ENCODE measurements at regions not wholly inside any gene's neighbourhood (a gene's known extent, or its start where the extent isn't known, plus 50 kb on each side); places are given as distances from the start of the nearest gene placed in this dataset.

- TF ChIP-seq, protein P1, sequence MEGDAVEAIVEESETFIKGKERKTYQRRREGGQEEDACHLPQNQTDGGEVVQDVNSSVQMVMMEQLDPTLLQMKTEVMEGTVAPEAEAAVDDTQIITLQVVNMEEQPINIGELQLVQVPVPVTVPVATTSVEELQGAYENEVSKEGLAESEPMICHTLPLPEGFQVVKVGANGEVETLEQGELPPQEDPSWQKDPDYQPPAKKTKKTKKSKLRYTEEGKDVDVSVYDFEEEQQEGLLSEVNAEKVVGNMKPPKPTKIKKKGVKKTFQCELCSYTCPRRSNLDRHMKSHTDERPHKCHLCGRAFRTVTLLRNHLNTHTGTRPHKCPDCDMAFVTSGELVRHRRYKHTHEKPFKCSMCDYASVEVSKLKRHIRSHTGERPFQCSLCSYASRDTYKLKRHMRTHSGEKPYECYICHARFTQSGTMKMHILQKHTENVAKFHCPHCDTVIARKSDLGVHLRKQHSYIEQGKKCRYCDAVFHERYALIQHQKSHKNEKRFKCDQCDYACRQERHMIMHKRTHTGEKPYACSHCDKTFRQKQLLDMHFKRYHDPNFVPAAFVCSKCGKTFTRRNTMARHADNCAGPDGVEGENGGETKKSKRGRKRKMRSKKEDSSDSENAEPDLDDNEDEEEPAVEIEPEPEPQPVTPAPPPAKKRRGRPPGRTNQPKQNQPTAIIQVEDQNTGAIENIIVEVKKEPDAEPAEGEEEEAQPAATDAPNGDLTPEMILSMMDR (conservative IDR thresholded peaks at IDR 0.05; ENCODE audit: low read depth, low read length) = no peak
- no peak for TF ChIP-seq EZH2 (IDR thresholded peaks at IDR 0.05; ENCODE audit: borderline replicate concordance, low read depth, low read length, poor library complexity, severe bottlenecking)
Measured at GRCh38 chr2:136538489-136538888, 226.9 kb upstream of the THSD7B start.
